ENCODE measurements at regions not wholly inside any gene's neighbourhood (a gene's known extent, or its start where the extent isn't known, plus 50 kb on each side); places are given as distances from the start of the nearest gene placed in this dataset.

- no CpG with 5 or more reads among the region's 5 CpGs for WGBS, 2 experiments (ENCODE audit: extremely low coverage in 2 of 2, insufficient read length in 1 of 2)
- ChIA-PET CTCF (no interaction called here), POLR2A (ENCODE audit: unreplicated experiment) (no interaction called here)
- intact Hi-C loops (cut with micrococcal nuclease) = no loop called here
- Histone ChIP-seq H3K27ac (ENCODE audit: insufficient read depth, low read length) (no peak overlapping the region), H3K4me1 (ENCODE audit: control insufficient read depth, insufficient read depth, low read length) (no peaks in the 10 kb centered on the region), H2AFZ (replicated peaks; ENCODE audit: low read length, poor library complexity) (no peak overlapping the region), H3K9ac (ENCODE audit: low read depth, low read length) (no peak overlapping the region), H2BK15ac (ENCODE audit: low read depth, low read length) (no peak overlapping the region), H3K4ac (ENCODE audit: low read depth, low read length) (no peak overlapping the region), H4K91ac (ENCODE audit: insufficient read depth, low read depth, low read length) (no peak overlapping the region), H3K56ac (ENCODE audit: extremely low read depth, insufficient read depth, low read length) (no peak overlapping the region), H4K8ac (ENCODE audit: low read depth in 2 of 2, low read length in 2 of 2) (no peak overlapping the region), H2AK5ac (ENCODE audit: low read depth, low read length) (no peak overlapping the region), H3K27me3 (ENCODE audit: control insufficient read depth, insufficient read depth, low read length) (peaks cover 2% of the 10 kb centered on the region; the same call in 1 of the 2 replicates), H3K23ac (ENCODE audit: low read depth, low read length) (no peak overlapping the region), H3K36me3 (ENCODE audit: control insufficient read depth, insufficient read depth, low read length) (no peaks in the 10 kb centered on the region), H2BK20ac (ENCODE audit: low read depth, low read length) (no peak overlapping the region), H3K9me1 (ENCODE audit: insufficient read depth, low read length) (no peaks in the 10 kb centered on the region), H4K5ac (ENCODE audit: low read depth, low read length) (no peak overlapping the region), H2BK5ac (ENCODE audit: low read depth, low read length, poor library complexity, severe bottlenecking) (no peak overlapping the region), H3K4me2 (ENCODE audit: low read depth, low read length) (no peak overlapping the region), H3K18ac (ENCODE audit: low read depth, low read length) (no peak overlapping the region), H3K14ac (replicated peaks; ENCODE audit: low read depth, low read length) (no peak overlapping the region), H2BK120ac (ENCODE audit: low read depth, low read length) (no peak overlapping the region), H3K4me3 (ENCODE audit: insufficient read depth, low read depth, low read length) (no peak overlapping the region), H3K9me3 (ENCODE audit: control insufficient read depth, insufficient read depth, low read length) (no peaks in the 10 kb centered on the region), H2AK9ac (replicated peaks; ENCODE audit: low read depth, low read length, poor library complexity) (no peak overlapping the region), H4K20me1 (ENCODE audit: insufficient read depth, low read length) (no peaks in the 10 kb centered on the region), H3K79me1 (ENCODE audit: low read depth in 1 of 2, low read length in 2 of 2) (no peaks in the 10 kb centered on the region)
- DNase-seq (no peak), ATAC-seq (ENCODE audit: low read depth) (no peak)
- TF ChIP-seq RAD21 (IDR thresholded peaks at IDR 0.05; ENCODE audit: low read length) (no peak), NFE2L2 (IDR thresholded peaks at IDR 0.05; ENCODE audit: low read depth, low read length) (no peak), BHLHE40 (IDR thresholded peaks at IDR 0.05; ENCODE audit: low read depth, low read length) (no peak), CEBPB (IDR thresholded peaks at IDR 0.05; ENCODE audit: low read depth, low read length) (no peak), SMC3 (IDR thresholded peaks at IDR 0.05; ENCODE audit: low read depth, low read length) (no peak), RFX5 (IDR thresholded peaks at IDR 0.05; ENCODE audit: low read depth, low read length) (no peak), FOS (IDR thresholded peaks at IDR 0.05; ENCODE audit: low read depth, low read length) (no peak), MAZ (IDR thresholded peaks at IDR 0.05; ENCODE audit: borderline replicate concordance, low read depth, low read length) (no peak), CTCF (conservative IDR thresholded peaks at IDR 0.05; ENCODE audit: low read depth, low read length) (no peak), POLR2A (IDR thresholded peaks at IDR 0.05; ENCODE audit: low read depth, low read length) (no peak), MXI1 (IDR thresholded peaks at IDR 0.05; ENCODE audit: borderline replicate concordance, low read depth, low read length) (no peak), CHD1 (IDR thresholded peaks at IDR 0.05; ENCODE audit: low read depth, low read length) (no peak), ELK1 (IDR thresholded peaks at IDR 0.05; ENCODE audit: borderline replicate concordance, low read depth, low read length) (no peak), RCOR1 (IDR thresholded peaks at IDR 0.05; ENCODE audit: insufficient replicate concordance, low read length) (no peak), MAFK (IDR thresholded peaks at IDR 0.05; ENCODE audit: low read depth, low read length) (no peak), USF2 (IDR thresholded peaks at IDR 0.05; ENCODE audit: low read depth, low read length) (no peak)
- dilution Hi-C loops (cut with HindIII; ENCODE audit: low sequenced_read_pairs, unreplicated experiment) = no loop called here
- in situ Hi-C loops (cut with MboI; ENCODE audit: low sequenced_read_pairs) = loop anchor here (25.0 kb wide), 1 partner anchor 1184 kb away; no protein-coding TSS in a partner anchor
- no TSS peak for BruUV-seq (replicated peaks)
These were observed 99.4 kb upstream of the ZNF507 start for GRCh38 chr19:32246006-32246405.

Measured in IMR-90 (cell line).